WTC11 (cell line): ENCODE measurements at regions not wholly inside any gene's neighbourhood (a gene's known extent, or its start where the extent isn't known, plus 50 kb on each side); places are given as distances from the start of the nearest gene placed in this dataset.

Experiments used
- ATAC-seq: fragments of 200-7000 bp; cut with Tn5 transposase; 2 replicates; pipeline ENCODE4 v1.10.0; 2021; ENCODE audit warnings: mild to moderate bottlenecking, moderate library complexity
- CTCF ChIA-PET: fragments of 300-600 bp; sonication (Branson Sonifier 250); formaldehyde crosslinking; loops from one replicate; lab custom pipeline; 2021; ENCODE audit warnings: antibody characterized with exemption; lab: Charles Lee
- POLR2A ChIA-PET: fragments of 350-600 bp; sonication (Branson Sonifier 250); formaldehyde crosslinking; loops from one replicate; lab custom pipeline; 2021; ENCODE audit warnings: antibody characterized with exemption; lab: Charles Lee
- DNase-seq: peaks from one replicate; pipeline ENCODE4 v3.0.0; 2021; ENCODE audit warnings: low spot score
- H3K27ac Mint-ChIP-seq: 2 replicates; pipeline ENCODE4 v1.8.0; 2021; ENCODE audit warnings: mixed read lengths
- H3K27me3 Mint-ChIP-seq: 2 replicates; pipeline ENCODE4 v1.8.0; 2021; ENCODE audit warnings: low read depth, mild to moderate bottlenecking, moderate library complexity, mixed read lengths
- H3K36me3 Mint-ChIP-seq: 2 replicates; pipeline ENCODE4 v1.8.0; 2021; ENCODE audit warnings: mixed read lengths
- H3K4me1 Mint-ChIP-seq: 2 replicates; pipeline ENCODE4 v1.8.0; 2022; ENCODE audit warnings: mixed read lengths
- H3K4me3 Mint-ChIP-seq: 2 replicates; pipeline ENCODE4 v1.8.0; 2021; ENCODE audit warnings: mild to moderate bottlenecking, moderate library complexity, mixed read lengths
- H3K9me3 Mint-ChIP-seq: 2 replicates; pipeline ENCODE4 v1.8.0; 2021; ENCODE audit warnings: mixed read lengths
- CBFB ChIP-seq: sonication (generic); formaldehyde crosslinking; IDR thresholded peaks from 2 replicates; pipeline ENCODE4 v1.8.1; 2022; ENCODE audit warnings: mild to moderate bottlenecking, low read depth, missing genetic modification reagents
- CREB1 ChIP-seq: sonication (generic); formaldehyde crosslinking; IDR thresholded peaks from 2 replicates; pipeline ENCODE4 v1.8.0; 2023; ENCODE audit warnings: mild to moderate bottlenecking, missing genetic modification reagents
- ETV6 ChIP-seq: sonication (generic); formaldehyde crosslinking; IDR thresholded peaks from 2 replicates; pipeline ENCODE4 v1.8.1; 2022; ENCODE audit warnings: mild to moderate bottlenecking, missing genetic modification reagents
- FOXJ3 ChIP-seq: sonication (generic); formaldehyde crosslinking; IDR thresholded peaks from 2 replicates; pipeline ENCODE4 v1.9.0; 2021; ENCODE audit warnings: missing genetic modification reagents, mild to moderate bottlenecking, borderline replicate concordance
- FOXP1 ChIP-seq: sonication (generic); formaldehyde crosslinking; IDR thresholded peaks from 2 replicates; pipeline ENCODE4 v1.8.0; 2022; ENCODE audit warnings: missing genetic modification reagents, mild to moderate bottlenecking, moderate library complexity, borderline replicate concordance
- HMGA2 ChIP-seq: fragments of 250-450 bp; sonication (Bioruptor Pico); IDR thresholded peaks from 2 replicates; pipeline ENCODE4 v1.4.0; 2021; ENCODE audit warnings: mild to moderate bottlenecking, moderate library complexity
- MXD4 ChIP-seq: fragments of 250-450 bp; sonication (Bioruptor Pico); IDR thresholded peaks from 2 replicates; pipeline ENCODE4 v1.8.0; 2021; ENCODE audit warnings: mild to moderate bottlenecking, moderate library complexity, borderline replicate concordance
- NFATC4 ChIP-seq: fragments of 250-450 bp; sonication (Bioruptor Pico); IDR thresholded peaks from 2 replicates; pipeline ENCODE4 v1.9.0; 2021; ENCODE audit warnings: mild to moderate bottlenecking
- NR1H2 ChIP-seq: sonication (generic); formaldehyde crosslinking; IDR thresholded peaks from 2 replicates; pipeline ENCODE4 v1.9.0; 2021; ENCODE audit warnings: mild to moderate bottlenecking, moderate library complexity, missing genetic modification reagents
- NR2C2 ChIP-seq: sonication (generic); formaldehyde crosslinking; IDR thresholded peaks from 2 replicates; pipeline ENCODE4 v1.8.0; 2022; ENCODE audit warnings: mild to moderate bottlenecking, missing genetic modification reagents
- RORB ChIP-seq: fragments of 250-450 bp; sonication (Bioruptor Pico); IDR thresholded peaks from 2 replicates; pipeline ENCODE4 v1.9.0; 2021; ENCODE audit warnings: mild to moderate bottlenecking
- SMAD4 ChIP-seq: sonication (generic); formaldehyde crosslinking; IDR thresholded peaks from 2 replicates; pipeline ENCODE4 v1.8.0; 2022; ENCODE audit warnings: mild to moderate bottlenecking, missing genetic modification reagents
- ZBTB21 ChIP-seq: sonication (generic); formaldehyde crosslinking; IDR thresholded peaks from 2 replicates; pipeline ENCODE4 v1.8.1; 2023; ENCODE audit warnings: mild to moderate bottlenecking, missing genetic modification reagents, borderline replicate concordance
- ZNF317 ChIP-seq: sonication (generic); formaldehyde crosslinking; IDR thresholded peaks from 2 replicates; pipeline ENCODE4 v1.8.1; 2023; ENCODE audit warnings: low read depth, mild to moderate bottlenecking, moderate library complexity, missing genetic modification reagents, borderline replicate concordance
- ZNF671 ChIP-seq: fragments of 250-450 bp; sonication (Bioruptor Pico); IDR thresholded peaks from 2 replicates; pipeline ENCODE4 v1.8.0; 2021; ENCODE audit warnings: mild to moderate bottlenecking
- TF ChIP-seq, protein P1 (sequence below): sonication (generic); formaldehyde crosslinking; IDR thresholded peaks from 2 replicates; pipeline ENCODE4 v1.8.1; 2022; ENCODE audit warnings: low read depth, missing genetic modification reagents, borderline replicate concordance
- TF ChIP-seq, protein P2 (sequence below): sonication (generic); formaldehyde crosslinking; IDR thresholded peaks from 2 replicates; pipeline ENCODE4 v1.8.1; 2023; ENCODE audit warnings: mild to moderate bottlenecking, missing genetic modification reagents, moderate library complexity
- TF ChIP-seq, protein P3 (sequence below): sonication (generic); formaldehyde crosslinking; IDR thresholded peaks from 2 replicates; pipeline ENCODE4 v1.8.1; 2023; ENCODE audit warnings: mild to moderate bottlenecking, missing genetic modification reagents
- TF ChIP-seq, protein P4 (sequence below): sonication (generic); formaldehyde crosslinking; IDR thresholded peaks from 2 replicates; pipeline ENCODE4 v1.8.1; 2022; ENCODE audit warnings: low read depth, mild to moderate bottlenecking, moderate library complexity, missing genetic modification reagents, borderline replicate concordance
- TF ChIP-seq, protein P5 (sequence below): fragments of 250-450 bp; sonication (Bioruptor Pico); IDR thresholded peaks from 2 replicates; pipeline ENCODE4 v1.9.0; 2021; ENCODE audit warnings: moderate library complexity, mild to moderate bottlenecking, inconsistent platforms, borderline replicate concordance
- TF ChIP-seq, protein P6 (sequence below): sonication (generic); formaldehyde crosslinking; IDR thresholded peaks from 2 replicates; pipeline ENCODE4 v1.8.0; 2023; ENCODE audit warnings: missing genetic modification reagents, mild to moderate bottlenecking, borderline replicate concordance
- TF ChIP-seq, protein P7 (sequence below): fragments of 200-600 bp; IDR thresholded peaks from 2 replicates; pipeline ENCODE4 v1.8.0; 2022; ENCODE audit warnings: antibody characterized with exemption

DNA sequence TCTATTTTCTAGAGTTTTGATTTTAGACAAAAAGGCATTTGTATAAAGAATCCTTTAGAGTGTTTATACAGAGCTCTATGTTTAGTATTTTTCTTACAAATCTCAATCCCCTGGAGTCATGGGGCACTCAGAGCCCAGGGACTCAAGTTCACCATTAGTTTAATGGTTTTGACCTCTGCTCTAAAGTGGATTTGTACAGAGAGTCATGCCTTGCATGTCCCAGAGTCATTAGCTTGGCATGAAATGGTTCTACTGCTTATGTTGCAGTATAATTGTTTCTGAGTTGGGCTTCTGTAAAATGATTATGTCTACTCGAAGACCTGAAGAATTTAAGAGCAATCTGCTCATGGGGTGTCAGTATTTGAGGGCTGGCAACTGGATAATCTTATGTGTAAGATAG, 406.2 kb downstream of the DLEU7 start (continued):
- TF ChIP-seq CREB1 (CRISPR knock-in tag), result no peak
- TF ChIP-seq CBFB (CRISPR knock-in tag), result no peak
- TF ChIP-seq, protein P1, sequence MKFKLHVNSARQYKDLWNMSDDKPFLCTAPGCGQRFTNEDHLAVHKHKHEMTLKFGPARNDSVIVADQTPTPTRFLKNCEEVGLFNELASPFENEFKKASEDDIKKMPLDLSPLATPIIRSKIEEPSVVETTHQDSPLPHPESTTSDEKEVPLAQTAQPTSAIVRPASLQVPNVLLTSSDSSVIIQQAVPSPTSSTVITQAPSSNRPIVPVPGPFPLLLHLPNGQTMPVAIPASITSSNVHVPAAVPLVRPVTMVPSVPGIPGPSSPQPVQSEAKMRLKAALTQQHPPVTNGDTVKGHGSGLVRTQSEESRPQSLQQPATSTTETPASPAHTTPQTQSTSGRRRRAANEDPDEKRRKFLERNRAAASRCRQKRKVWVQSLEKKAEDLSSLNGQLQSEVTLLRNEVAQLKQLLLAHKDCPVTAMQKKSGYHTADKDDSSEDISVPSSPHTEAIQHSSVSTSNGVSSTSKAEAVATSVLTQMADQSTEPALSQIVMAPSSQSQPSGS (CRISPR knock-in tag), result no peak
- no peak for TF ChIP-seq NR2C2
- no peak for TF ChIP-seq ZNF671
- TF ChIP-seq, protein P2, sequence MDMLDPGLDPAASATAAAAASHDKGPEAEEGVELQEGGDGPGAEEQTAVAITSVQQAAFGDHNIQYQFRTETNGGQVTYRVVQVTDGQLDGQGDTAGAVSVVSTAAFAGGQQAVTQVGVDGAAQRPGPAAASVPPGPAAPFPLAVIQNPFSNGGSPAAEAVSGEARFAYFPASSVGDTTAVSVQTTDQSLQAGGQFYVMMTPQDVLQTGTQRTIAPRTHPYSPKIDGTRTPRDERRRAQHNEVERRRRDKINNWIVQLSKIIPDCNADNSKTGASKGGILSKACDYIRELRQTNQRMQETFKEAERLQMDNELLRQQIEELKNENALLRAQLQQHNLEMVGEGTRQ, result no peak
- no peak for TF ChIP-seq FOXP1 (CRISPR knock-in tag)
- TF ChIP-seq, protein P3, sequence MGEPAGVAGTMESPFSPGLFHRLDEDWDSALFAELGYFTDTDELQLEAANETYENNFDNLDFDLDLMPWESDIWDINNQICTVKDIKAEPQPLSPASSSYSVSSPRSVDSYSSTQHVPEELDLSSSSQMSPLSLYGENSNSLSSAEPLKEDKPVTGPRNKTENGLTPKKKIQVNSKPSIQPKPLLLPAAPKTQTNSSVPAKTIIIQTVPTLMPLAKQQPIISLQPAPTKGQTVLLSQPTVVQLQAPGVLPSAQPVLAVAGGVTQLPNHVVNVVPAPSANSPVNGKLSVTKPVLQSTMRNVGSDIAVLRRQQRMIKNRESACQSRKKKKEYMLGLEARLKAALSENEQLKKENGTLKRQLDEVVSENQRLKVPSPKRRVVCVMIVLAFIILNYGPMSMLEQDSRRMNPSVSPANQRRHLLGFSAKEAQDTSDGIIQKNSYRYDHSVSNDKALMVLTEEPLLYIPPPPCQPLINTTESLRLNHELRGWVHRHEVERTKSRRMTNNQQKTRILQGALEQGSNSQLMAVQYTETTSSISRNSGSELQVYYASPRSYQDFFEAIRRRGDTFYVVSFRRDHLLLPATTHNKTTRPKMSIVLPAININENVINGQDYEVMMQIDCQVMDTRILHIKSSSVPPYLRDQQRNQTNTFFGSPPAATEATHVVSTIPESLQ (CRISPR knock-in tag), result no peak
- no peak for TF ChIP-seq HMGA2
- no peak for TF ChIP-seq NR1H2 (CRISPR knock-in tag)
- TF ChIP-seq ZNF317 (CRISPR knock-in tag), result no peak
- no peak for TF ChIP-seq ETV6 (CRISPR knock-in tag)
- TF ChIP-seq, protein P4, sequence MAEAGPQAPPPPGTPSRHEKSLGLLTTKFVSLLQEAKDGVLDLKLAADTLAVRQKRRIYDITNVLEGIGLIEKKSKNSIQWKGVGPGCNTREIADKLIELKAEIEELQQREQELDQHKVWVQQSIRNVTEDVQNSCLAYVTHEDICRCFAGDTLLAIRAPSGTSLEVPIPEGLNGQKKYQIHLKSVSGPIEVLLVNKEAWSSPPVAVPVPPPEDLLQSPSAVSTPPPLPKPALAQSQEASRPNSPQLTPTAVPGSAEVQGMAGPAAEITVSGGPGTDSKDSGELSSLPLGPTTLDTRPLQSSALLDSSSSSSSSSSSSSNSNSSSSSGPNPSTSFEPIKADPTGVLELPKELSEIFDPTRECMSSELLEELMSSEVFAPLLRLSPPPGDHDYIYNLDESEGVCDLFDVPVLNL, result no peak
- TF ChIP-seq, all 79 proteins: peak for 0

DNA sequence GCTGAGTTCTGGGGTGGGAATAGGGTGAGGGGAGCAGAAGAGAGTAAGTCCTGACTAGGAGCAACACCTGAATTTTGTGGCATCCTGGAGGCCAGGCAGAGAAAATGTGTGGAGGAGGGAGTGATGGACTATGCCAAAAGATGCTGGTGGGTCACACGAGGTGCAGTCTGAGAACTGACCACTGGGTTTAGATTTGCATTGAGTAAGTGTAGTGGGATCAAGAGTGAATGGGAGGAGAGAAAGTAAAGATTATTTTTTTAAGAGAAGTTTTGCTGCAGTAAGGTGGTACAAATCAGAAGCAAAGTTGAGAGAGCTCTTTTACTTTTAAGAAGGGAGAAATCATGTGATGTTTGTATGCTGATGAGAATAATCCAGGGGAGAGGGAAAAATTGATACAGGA, 405.1 kb downstream of the DLEU7 start:
- Mint-ChIP-seq H3K4me1 (0 out of 2 replicates have a peak, but pooled peaks cover 6% of the 10 kb centered on the region), H3K9me3 (no peaks in the 10 kb centered on the region), H3K27me3 (no peaks in the 10 kb centered on the region), H3K36me3 (no peaks in the 10 kb centered on the region), H3K27ac (no peak overlapping the region), H3K4me3 (no peak overlapping the region)
- DNase-seq (no peak), ATAC-seq (peak; percentile 75)
- ChIA-PET POLR2A (no interaction called here), CTCF (no interaction called here)
- TF ChIP-seq ETV6 (CRISPR knock-in tag) (no peak), MXD4 (CRISPR knock-in tag) (no peak), NFATC4 (CRISPR knock-in tag) (no peak), SMAD4 (no peak), FOXJ3 (no peak)

DNA sequence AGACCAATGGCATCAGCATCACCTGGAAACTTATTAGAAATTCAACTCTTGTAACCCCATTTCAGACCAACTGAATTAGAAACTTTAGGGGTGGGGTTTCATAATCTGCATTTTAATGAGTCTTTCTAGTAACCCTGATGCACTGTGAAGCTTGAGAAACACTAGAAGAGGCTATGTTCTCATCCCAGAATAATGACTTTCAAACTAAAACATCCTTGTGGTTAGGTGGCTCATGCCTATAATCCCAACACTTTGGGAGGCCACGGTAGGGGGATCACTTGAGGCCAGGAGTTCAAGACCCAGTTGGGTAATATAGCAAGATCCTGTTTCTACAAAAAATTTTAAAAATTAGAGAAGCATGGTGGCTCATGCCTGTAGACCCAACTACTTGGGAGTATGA, 402.4 kb downstream of the DLEU7 start:
- no peaks in the 10 kb centered on the region for H3K27me3 Mint-ChIP-seq
- DNase-seq, result no peak
- ATAC-seq, result no peak
- H3K27ac Mint-ChIP-seq, result no peak overlapping the region
- POLR2A ChIA-PET, result no interaction called here
- no peak overlapping the region for H3K4me3 Mint-ChIP-seq
- H3K36me3 Mint-ChIP-seq, result no peaks in the 10 kb centered on the region
- CTCF ChIA-PET, result no interaction called here
- H3K4me1 Mint-ChIP-seq, result peaks cover 22% of the 10 kb centered on the region
- H3K9me3 Mint-ChIP-seq, result no peaks in the 10 kb centered on the region
- TF ChIP-seq RORB (no peak), ZBTB21 (CRISPR knock-in tag) (no peak), ZNF317 (CRISPR knock-in tag) (no peak), ETV6 (CRISPR knock-in tag) (no peak)
- TF ChIP-seq, protein P2, result no peak
- TF ChIP-seq, protein P5, sequence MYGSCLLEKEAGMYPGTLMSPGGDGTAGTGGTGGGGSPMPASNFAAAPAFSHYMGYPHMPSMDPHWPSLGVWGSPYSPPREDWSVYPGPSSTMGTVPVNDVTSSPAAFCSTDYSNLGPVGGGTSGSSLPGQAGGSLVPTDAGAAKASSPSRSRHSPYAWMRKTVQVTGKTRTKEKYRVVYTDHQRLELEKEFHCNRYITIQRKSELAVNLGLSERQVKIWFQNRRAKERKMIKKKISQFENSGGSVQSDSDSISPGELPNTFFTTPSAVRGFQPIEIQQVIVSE, result no peak
- TF ChIP-seq, protein P6, sequence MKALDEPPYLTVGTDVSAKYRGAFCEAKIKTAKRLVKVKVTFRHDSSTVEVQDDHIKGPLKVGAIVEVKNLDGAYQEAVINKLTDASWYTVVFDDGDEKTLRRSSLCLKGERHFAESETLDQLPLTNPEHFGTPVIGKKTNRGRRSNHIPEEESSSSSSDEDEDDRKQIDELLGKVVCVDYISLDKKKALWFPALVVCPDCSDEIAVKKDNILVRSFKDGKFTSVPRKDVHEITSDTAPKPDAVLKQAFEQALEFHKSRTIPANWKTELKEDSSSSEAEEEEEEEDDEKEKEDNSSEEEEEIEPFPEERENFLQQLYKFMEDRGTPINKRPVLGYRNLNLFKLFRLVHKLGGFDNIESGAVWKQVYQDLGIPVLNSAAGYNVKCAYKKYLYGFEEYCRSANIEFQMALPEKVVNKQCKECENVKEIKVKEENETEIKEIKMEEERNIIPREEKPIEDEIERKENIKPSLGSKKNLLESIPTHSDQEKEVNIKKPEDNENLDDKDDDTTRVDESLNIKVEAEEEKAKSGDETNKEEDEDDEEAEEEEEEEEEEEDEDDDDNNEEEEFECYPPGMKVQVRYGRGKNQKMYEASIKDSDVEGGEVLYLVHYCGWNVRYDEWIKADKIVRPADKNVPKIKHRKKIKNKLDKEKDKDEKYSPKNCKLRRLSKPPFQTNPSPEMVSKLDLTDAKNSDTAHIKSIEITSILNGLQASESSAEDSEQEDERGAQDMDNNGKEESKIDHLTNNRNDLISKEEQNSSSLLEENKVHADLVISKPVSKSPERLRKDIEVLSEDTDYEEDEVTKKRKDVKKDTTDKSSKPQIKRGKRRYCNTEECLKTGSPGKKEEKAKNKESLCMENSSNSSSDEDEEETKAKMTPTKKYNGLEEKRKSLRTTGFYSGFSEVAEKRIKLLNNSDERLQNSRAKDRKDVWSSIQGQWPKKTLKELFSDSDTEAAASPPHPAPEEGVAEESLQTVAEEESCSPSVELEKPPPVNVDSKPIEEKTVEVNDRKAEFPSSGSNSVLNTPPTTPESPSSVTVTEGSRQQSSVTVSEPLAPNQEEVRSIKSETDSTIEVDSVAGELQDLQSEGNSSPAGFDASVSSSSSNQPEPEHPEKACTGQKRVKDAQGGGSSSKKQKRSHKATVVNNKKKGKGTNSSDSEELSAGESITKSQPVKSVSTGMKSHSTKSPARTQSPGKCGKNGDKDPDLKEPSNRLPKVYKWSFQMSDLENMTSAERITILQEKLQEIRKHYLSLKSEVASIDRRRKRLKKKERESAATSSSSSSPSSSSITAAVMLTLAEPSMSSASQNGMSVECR, result no peak
- TF ChIP-seq, protein P7, sequence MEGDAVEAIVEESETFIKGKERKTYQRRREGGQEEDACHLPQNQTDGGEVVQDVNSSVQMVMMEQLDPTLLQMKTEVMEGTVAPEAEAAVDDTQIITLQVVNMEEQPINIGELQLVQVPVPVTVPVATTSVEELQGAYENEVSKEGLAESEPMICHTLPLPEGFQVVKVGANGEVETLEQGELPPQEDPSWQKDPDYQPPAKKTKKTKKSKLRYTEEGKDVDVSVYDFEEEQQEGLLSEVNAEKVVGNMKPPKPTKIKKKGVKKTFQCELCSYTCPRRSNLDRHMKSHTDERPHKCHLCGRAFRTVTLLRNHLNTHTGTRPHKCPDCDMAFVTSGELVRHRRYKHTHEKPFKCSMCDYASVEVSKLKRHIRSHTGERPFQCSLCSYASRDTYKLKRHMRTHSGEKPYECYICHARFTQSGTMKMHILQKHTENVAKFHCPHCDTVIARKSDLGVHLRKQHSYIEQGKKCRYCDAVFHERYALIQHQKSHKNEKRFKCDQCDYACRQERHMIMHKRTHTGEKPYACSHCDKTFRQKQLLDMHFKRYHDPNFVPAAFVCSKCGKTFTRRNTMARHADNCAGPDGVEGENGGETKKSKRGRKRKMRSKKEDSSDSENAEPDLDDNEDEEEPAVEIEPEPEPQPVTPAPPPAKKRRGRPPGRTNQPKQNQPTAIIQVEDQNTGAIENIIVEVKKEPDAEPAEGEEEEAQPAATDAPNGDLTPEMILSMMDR, result no peak
